HepG2 (cell line): ENCODE measurements at regions not wholly inside any gene's neighbourhood (a gene's known extent, or its start where the extent isn't known, plus 50 kb on each side); places are given as distances from the start of the nearest gene placed in this dataset.
A peak's percentile ranks its signal among the peaks of the same experiment; 100 is the strongest.

Experiments
- FIP1L1 ChIP-seq: fragments of 200-400 bp; formaldehyde crosslinking; IDR thresholded peaks from 2 replicates; pipeline ENCODE4 v1.6.1; 2018; ENCODE audit warnings: low read depth, mild to moderate bottlenecking, low read length, moderate library complexity, borderline replicate concordance; ENCODE audit not compliant: insufficient read depth
- HHEX ChIP-seq: IDR thresholded peaks from 2 replicates; pipeline ENCODE4 v1.6.1; 2016; ENCODE audit warnings: control low read depth
- IKZF4 ChIP-seq: sonication (generic); formaldehyde crosslinking; IDR thresholded peaks from 2 replicates; pipeline ENCODE4 v1.5.1; 2020; ENCODE audit warnings: borderline replicate concordance, mild to moderate bottlenecking, low read depth, missing genetic modification reagents; ENCODE audit errors: not compliant biosample characterization
- MED13 ChIP-seq: sonication (generic); formaldehyde crosslinking; IDR thresholded peaks from 2 replicates; pipeline ENCODE4 v1.5.0; 2020; ENCODE audit warnings: missing genetic modification reagents
- NFKBIZ ChIP-seq: IDR thresholded peaks from 2 replicates; pipeline ENCODE4 v1.6.1; 2018; ENCODE audit warnings: missing genetic modification reagents, missing compliant biosample characterization
- RORA ChIP-seq: sonication (generic); formaldehyde crosslinking; IDR thresholded peaks from 2 replicates; pipeline ENCODE4 v1.5.0; 2020; ENCODE audit warnings: mild to moderate bottlenecking, missing genetic modification reagents, moderate library complexity
- SALL1 ChIP-seq: sonication (generic); formaldehyde crosslinking; IDR thresholded peaks from 2 replicates; pipeline ENCODE4 v1.8.0; 2022; ENCODE audit warnings: mild to moderate bottlenecking, missing genetic modification reagents
- ZNF264 ChIP-seq: sonication (generic); formaldehyde crosslinking; IDR thresholded peaks from 2 replicates; pipeline ENCODE4 v1.4.0; 2020; ENCODE audit warnings: missing genetic modification reagents
- ZNF451 ChIP-seq: sonication (generic); formaldehyde crosslinking; IDR thresholded peaks from 2 replicates; pipeline ENCODE4 v1.5.0; 2020; ENCODE audit warnings: mild to moderate bottlenecking, missing genetic modification reagents
- ZNF484 ChIP-seq: sonication (generic); formaldehyde crosslinking; IDR thresholded peaks from 2 replicates; pipeline ENCODE4 v1.5.1; 2020; ENCODE audit warnings: mild to moderate bottlenecking, low read depth, missing genetic modification reagents, borderline replicate concordance
- ZNF563 ChIP-seq: sonication (generic); formaldehyde crosslinking; IDR thresholded peaks from 2 replicates; pipeline ENCODE4 v1.8.0; 2022; ENCODE audit warnings: mild to moderate bottlenecking, moderate library complexity, missing genetic modification reagents
- ZNF713 ChIP-seq: sonication (generic); formaldehyde crosslinking; IDR thresholded peaks from 2 replicates; pipeline ENCODE4 v1.4.0; 2020; ENCODE audit warnings: mild to moderate bottlenecking, missing genetic modification reagents
- ZNF749 ChIP-seq: sonication (generic); formaldehyde crosslinking; IDR thresholded peaks from 2 replicates; pipeline ENCODE4 v1.8.0; 2022; ENCODE audit warnings: mild to moderate bottlenecking, missing genetic modification reagents, moderate library complexity, borderline replicate concordance
- ZNF878 ChIP-seq: sonication (generic); formaldehyde crosslinking; IDR thresholded peaks from 2 replicates; pipeline ENCODE4 v1.8.1; 2023; ENCODE audit warnings: mild to moderate bottlenecking, missing genetic modification reagents, moderate library complexity
- TF ChIP-seq, protein P1 (sequence below): sonication (generic); formaldehyde crosslinking; conservative IDR thresholded peaks from 2 replicates; pipeline ENCODE4 v1.4.0; 2020; ENCODE audit warnings: missing genetic modification reagents
- TF ChIP-seq, protein P2 (sequence below): IDR thresholded peaks from 2 replicates; pipeline ENCODE4 v1.6.1; 2016; ENCODE audit warnings: low read depth
- TF ChIP-seq, protein P3 (sequence below): sonication (generic); formaldehyde crosslinking; IDR thresholded peaks from 2 replicates; pipeline ENCODE4 v1.4.0; 2020; ENCODE audit warnings: missing genetic modification reagents
- TF ChIP-seq, protein P4 (sequence below): sonication (generic); formaldehyde crosslinking; IDR thresholded peaks from 2 replicates; pipeline ENCODE4 v1.4.0; 2020; ENCODE audit warnings: missing genetic modification reagents

DNA sequence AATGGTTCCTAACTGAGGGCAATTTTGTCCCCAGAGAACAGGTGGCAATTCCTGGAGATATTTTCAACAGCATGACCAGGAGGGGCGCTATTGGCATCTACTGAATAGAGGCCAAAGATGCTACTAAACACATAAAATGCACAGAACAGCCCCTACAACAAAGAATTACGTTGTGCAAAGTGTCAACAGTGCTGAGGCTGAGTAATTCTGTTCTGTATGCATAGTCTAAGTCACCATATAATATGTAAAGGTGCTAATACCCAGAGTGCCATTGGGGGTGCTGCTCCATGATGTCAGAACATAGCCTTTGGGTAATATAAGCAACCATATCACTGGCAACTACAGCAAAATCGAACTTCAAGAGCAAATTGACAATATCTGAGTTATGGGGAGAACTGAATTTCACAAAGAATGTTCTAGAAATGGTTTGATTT lies 213.3 kb upstream of the PHYHIPL start (continued):
- TF ChIP-seq, protein P1, sequence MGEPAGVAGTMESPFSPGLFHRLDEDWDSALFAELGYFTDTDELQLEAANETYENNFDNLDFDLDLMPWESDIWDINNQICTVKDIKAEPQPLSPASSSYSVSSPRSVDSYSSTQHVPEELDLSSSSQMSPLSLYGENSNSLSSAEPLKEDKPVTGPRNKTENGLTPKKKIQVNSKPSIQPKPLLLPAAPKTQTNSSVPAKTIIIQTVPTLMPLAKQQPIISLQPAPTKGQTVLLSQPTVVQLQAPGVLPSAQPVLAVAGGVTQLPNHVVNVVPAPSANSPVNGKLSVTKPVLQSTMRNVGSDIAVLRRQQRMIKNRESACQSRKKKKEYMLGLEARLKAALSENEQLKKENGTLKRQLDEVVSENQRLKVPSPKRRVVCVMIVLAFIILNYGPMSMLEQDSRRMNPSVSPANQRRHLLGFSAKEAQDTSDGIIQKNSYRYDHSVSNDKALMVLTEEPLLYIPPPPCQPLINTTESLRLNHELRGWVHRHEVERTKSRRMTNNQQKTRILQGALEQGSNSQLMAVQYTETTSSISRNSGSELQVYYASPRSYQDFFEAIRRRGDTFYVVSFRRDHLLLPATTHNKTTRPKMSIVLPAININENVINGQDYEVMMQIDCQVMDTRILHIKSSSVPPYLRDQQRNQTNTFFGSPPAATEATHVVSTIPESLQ (CRISPR knock-in tag), result no peak
- TF ChIP-seq, protein P2, sequence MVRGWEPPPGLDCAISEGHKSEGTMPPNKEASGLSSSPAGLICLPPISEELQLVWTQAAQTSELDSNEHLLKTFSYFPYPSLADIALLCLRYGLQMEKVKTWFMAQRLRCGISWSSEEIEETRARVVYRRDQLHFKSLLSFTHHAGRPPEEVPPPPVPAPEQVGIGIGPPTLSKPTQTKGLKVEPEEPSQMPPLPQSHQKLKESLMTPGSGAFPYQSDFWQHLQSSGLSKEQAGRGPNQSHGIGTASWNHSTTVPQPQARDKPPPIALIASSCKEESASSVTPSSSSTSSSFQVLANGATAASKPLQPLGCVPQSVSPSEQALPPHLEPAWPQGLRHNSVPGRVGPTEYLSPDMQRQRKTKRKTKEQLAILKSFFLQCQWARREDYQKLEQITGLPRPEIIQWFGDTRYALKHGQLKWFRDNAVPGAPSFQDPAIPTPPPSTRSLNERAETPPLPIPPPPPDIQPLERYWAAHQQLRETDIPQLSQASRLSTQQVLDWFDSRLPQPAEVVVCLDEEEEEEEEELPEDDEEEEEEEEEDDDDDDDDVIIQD (CRISPR knock-in tag), result peak; percentile 58; the same call in 1 of the 2 replicates
- TF ChIP-seq ZNF451 (CRISPR knock-in tag) (no peak), ZNF563 (CRISPR knock-in tag) (no peak), FIP1L1 (no peak), NFKBIZ (CRISPR knock-in tag) (peak; percentile 20; the same call in 1 of the 2 replicates), ZNF484 (CRISPR knock-in tag) (no peak), RORA (CRISPR knock-in tag) (no peak), ZNF713 (CRISPR knock-in tag) (no peak), MED13 (CRISPR knock-in tag) (no peak), ZNF264 (no peak), IKZF4 (CRISPR knock-in tag) (no peak), HHEX (CRISPR knock-in tag) (no peak), ZNF878 (no peak), ZNF749 (CRISPR knock-in tag) (no peak), SALL1 (CRISPR knock-in tag) (no peak)
- TF ChIP-seq, protein P3, sequence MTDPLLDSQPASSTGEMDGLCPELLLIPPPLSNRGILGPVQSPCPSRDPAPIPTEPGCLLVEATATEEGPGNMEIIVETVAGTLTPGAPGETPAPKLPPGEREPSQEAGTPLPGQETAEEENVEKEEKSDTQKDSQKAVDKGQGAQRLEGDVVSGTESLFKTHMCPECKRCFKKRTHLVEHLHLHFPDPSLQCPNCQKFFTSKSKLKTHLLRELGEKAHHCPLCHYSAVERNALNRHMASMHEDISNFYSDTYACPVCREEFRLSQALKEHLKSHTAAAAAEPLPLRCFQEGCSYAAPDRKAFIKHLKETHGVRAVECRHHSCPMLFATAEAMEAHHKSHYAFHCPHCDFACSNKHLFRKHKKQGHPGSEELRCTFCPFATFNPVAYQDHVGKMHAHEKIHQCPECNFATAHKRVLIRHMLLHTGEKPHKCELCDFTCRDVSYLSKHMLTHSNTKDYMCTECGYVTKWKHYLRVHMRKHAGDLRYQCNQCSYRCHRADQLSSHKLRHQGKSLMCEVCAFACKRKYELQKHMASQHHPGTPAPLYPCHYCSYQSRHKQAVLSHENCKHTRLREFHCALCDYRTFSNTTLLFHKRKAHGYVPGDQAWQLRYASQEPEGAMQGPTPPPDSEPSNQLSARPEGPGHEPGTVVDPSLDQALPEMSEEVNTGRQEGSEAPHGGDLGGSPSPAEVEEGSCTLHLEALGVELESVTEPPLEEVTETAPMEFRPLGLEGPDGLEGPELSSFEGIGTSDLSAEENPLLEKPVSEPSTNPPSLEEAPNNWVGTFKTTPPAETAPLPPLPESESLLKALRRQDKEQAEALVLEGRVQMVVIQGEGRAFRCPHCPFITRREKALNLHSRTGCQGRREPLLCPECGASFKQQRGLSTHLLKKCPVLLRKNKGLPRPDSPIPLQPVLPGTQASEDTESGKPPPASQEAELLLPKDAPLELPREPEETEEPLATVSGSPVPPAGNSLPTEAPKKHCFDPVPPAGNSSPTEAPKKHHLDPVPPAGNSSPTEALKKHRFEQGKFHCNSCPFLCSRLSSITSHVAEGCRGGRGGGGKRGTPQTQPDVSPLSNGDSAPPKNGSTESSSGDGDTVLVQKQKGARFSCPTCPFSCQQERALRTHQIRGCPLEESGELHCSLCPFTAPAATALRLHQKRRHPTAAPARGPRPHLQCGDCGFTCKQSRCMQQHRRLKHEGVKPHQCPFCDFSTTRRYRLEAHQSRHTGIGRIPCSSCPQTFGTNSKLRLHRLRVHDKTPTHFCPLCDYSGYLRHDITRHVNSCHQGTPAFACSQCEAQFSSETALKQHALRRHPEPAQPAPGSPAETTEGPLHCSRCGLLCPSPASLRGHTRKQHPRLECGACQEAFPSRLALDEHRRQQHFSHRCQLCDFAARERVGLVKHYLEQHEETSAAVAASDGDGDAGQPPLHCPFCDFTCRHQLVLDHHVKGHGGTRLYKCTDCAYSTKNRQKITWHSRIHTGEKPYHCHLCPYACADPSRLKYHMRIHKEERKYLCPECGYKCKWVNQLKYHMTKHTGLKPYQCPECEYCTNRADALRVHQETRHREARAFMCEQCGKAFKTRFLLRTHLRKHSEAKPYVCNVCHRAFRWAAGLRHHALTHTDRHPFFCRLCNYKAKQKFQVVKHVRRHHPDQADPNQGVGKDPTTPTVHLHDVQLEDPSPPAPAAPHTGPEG (CRISPR knock-in tag), result no peak
- TF ChIP-seq, protein P4, sequence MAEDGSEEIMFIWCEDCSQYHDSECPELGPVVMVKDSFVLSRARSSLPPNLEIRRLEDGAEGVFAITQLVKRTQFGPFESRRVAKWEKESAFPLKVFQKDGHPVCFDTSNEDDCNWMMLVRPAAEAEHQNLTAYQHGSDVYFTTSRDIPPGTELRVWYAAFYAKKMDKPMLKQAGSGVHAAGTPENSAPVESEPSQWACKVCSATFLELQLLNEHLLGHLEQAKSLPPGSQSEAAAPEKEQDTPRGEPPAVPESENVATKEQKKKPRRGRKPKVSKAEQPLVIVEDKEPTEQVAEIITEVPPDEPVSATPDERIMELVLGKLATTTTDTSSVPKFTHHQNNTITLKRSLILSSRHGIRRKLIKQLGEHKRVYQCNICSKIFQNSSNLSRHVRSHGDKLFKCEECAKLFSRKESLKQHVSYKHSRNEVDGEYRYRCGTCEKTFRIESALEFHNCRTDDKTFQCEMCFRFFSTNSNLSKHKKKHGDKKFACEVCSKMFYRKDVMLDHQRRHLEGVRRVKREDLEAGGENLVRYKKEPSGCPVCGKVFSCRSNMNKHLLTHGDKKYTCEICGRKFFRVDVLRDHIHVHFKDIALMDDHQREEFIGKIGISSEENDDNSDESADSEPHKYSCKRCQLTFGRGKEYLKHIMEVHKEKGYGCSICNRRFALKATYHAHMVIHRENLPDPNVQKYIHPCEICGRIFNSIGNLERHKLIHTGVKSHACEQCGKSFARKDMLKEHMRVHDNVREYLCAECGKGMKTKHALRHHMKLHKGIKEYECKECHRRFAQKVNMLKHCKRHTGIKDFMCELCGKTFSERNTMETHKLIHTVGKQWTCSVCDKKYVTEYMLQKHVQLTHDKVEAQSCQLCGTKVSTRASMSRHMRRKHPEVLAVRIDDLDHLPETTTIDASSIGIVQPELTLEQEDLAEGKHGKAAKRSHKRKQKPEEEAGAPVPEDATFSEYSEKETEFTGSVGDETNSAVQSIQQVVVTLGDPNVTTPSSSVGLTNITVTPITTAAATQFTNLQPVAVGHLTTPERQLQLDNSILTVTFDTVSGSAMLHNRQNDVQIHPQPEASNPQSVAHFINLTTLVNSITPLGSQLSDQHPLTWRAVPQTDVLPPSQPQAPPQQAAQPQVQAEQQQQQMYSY (CRISPR knock-in tag), result no peak
